SK-N-MC (cell line): ENCODE measurements at regions not wholly inside any gene's neighbourhood (a gene's known extent, or its start where the extent isn't known, plus 50 kb on each side); places are given as distances from the start of the nearest gene placed in this dataset.

Source experiments
- EZH2 ChIP-seq: fragments of 200-600 bp; sonication (generic); IDR thresholded peaks from one replicate; pipeline ENCODE4 v1.6.1; 2017; ENCODE audit warnings: antibody characterized with exemption
- FOXP2 ChIP-seq: optimal IDR thresholded peaks from 2 replicates; pipeline ENCODE3; 2011; ENCODE audit warnings: mild to moderate bottlenecking, moderate library complexity; ENCODE audit not compliant: insufficient read depth; ENCODE audit errors: extremely low read length, control extremely low read depth
- POLR2AphosphoS5 ChIP-seq: IDR thresholded peaks from 2 replicates; pipeline ENCODE4 v1.6.1; 2012; ENCODE audit warnings: mild to moderate bottlenecking, low read depth, low read length, borderline replicate concordance

GRCh38 chr7:45350896-45351295 lies 193.3 kb downstream of the RAMP3 start:
- TF ChIP-seq FOXP2 (no peak), POLR2AphosphoS5 (no peak), EZH2 (no peak)
